OCI-LY1 (cell line): ENCODE measurements at regions not wholly inside any gene's neighbourhood (a gene's known extent, or its start where the extent isn't known, plus 50 kb on each side); places are given as distances from the start of the nearest gene placed in this dataset.

Experiments
- H2AFZ ChIP-seq: fragments of 200-600 bp; sonication (generic), shearing (Covaris generic); 2 replicates; pipeline ENCODE4 v1.6.0; 2014; ENCODE audit warnings: antibody characterized with exemption, mild to moderate bottlenecking, low read length
- H3F3A ChIP-seq: fragments of 200-600 bp; sonication (generic), shearing (Covaris generic); 2 replicates; pipeline ENCODE4 v1.6.0; 2014; ENCODE audit warnings: mild to moderate bottlenecking, antibody characterized with exemption, low read length, moderate library complexity; ENCODE audit not compliant: insufficient read depth
- H3K27ac ChIP-seq: fragments of 200-600 bp; sonication (generic); 2 replicates; pipeline ENCODE4 v1.5.1; 2014; ENCODE audit warnings: low read length, mixed run types, mild to moderate bottlenecking, low read depth; ENCODE audit not compliant: poor library complexity, severe bottlenecking
- H3K27me3 ChIP-seq: fragments of 200-600 bp; sonication (generic); 2 replicates; pipeline ENCODE4 v1.6.0; 2014; ENCODE audit warnings: antibody characterized with exemption, mild to moderate bottlenecking, low read length, moderate library complexity; ENCODE audit not compliant: insufficient read depth
- H3K36me3 ChIP-seq: fragments of 200-600 bp; sonication (generic); 2 replicates; pipeline ENCODE4 v1.6.1; 2014; ENCODE audit warnings: mild to moderate bottlenecking, antibody characterized with exemption, low read length, moderate library complexity, mixed read lengths; ENCODE audit not compliant: insufficient read depth
- H3K4me1 ChIP-seq: fragments of 200-600 bp; sonication (generic); 2 replicates; pipeline ENCODE4 v1.5.1; 2014; ENCODE audit warnings: mild to moderate bottlenecking, low read length, moderate library complexity; ENCODE audit not compliant: insufficient read depth, severe bottlenecking
- H3K4me2 ChIP-seq: fragments of 200-600 bp; sonication (generic), shearing (Covaris generic); 2 replicates; pipeline ENCODE4 v1.6.1; 2014; ENCODE audit warnings: low read length
- H3K4me3 ChIP-seq: fragments of 200-600 bp; sonication (generic); 2 replicates; pipeline ENCODE4 v1.5.1; 2014; ENCODE audit warnings: low read length, low read depth, mild to moderate bottlenecking, mixed read lengths; ENCODE audit not compliant: poor library complexity, severe bottlenecking
- H3K79me2 ChIP-seq: fragments of 200-600 bp; shearing (Covaris generic); 2 replicates; pipeline ENCODE4 v1.6.1; 2016; ENCODE audit warnings: mixed run types, low read length, mixed read lengths; ENCODE audit not compliant: insufficient read depth
- H3K9ac ChIP-seq: fragments of 200-600 bp; sonication (generic), shearing (Covaris generic); 2 replicates; pipeline ENCODE4 v1.6.1; 2014; ENCODE audit warnings: mild to moderate bottlenecking, low read length, mixed read lengths
- H3K9me2 ChIP-seq: fragments of 200-600 bp; sonication (generic), shearing (Covaris generic); 2 replicates; pipeline ENCODE4 v1.6.1; 2014; ENCODE audit warnings: low read depth, mild to moderate bottlenecking, low read length, mixed read lengths
- H3K9me3 ChIP-seq: fragments of 200-600 bp; shearing (Covaris generic); 2 replicates; pipeline ENCODE4 v1.6.1; 2014; ENCODE audit warnings: low read length, mixed read lengths
- H4K20me1 ChIP-seq: fragments of 200-600 bp; sonication (generic), shearing (Covaris generic); 2 replicates; pipeline ENCODE4 v1.6.0; 2016; ENCODE audit warnings: mild to moderate bottlenecking, low read length; ENCODE audit not compliant: insufficient read depth
- EZH2 ChIP-seq: fragments of 200-600 bp; sonication (generic), shearing (Covaris generic); IDR thresholded peaks from 2 replicates; pipeline ENCODE4 v1.8.0; 2017; ENCODE audit warnings: borderline replicate concordance, mixed run types, mild to moderate bottlenecking, antibody characterized with exemption, low read length, moderate library complexity, mixed read lengths
- TF ChIP-seq, protein P1 (sequence below): fragments of 200-600 bp; sonication (generic), shearing (Covaris generic); IDR thresholded peaks from 2 replicates; pipeline ENCODE4 v1.5.1; 2017; ENCODE audit warnings: mild to moderate bottlenecking, antibody characterized with exemption, low read length, moderate library complexity, mixed read lengths

DNA sequence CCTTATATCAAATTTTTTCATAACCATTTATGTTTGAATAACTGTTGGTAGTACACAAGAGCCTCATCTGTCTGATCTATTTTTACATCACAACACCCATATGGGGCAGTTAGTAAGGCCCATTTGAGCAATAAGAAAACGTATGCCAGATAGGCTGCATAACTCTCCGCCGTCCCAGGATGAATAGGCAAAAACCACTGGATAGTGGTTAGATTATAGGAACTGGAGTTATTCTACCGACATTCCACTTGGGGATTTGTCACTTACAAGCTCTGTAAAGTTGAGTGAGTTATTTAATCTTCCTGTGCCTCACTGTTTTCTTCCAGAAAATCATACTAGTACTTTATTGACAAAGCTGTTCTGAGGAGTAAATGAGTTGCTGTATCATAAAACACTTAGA is 881.9 kb downstream of the QKI start:
- H4K20me1 ChIP-seq: no peaks in the 10 kb centered on the region
- no peaks in the 10 kb centered on the region for H3K27me3 ChIP-seq
- H2AFZ ChIP-seq: no peak overlapping the region
- no peaks in the 10 kb centered on the region for H3K4me1 ChIP-seq
- H3K9me2 ChIP-seq: no peaks in the 10 kb centered on the region
- H3K4me3 ChIP-seq: no peak overlapping the region
- H3K79me2 ChIP-seq: no peaks in the 10 kb centered on the region
- no peak overlapping the region for H3K4me2 ChIP-seq
- H3K9ac ChIP-seq: no peak overlapping the region
- no peak overlapping the region for H3K27ac ChIP-seq
- TF ChIP-seq, protein P1, sequence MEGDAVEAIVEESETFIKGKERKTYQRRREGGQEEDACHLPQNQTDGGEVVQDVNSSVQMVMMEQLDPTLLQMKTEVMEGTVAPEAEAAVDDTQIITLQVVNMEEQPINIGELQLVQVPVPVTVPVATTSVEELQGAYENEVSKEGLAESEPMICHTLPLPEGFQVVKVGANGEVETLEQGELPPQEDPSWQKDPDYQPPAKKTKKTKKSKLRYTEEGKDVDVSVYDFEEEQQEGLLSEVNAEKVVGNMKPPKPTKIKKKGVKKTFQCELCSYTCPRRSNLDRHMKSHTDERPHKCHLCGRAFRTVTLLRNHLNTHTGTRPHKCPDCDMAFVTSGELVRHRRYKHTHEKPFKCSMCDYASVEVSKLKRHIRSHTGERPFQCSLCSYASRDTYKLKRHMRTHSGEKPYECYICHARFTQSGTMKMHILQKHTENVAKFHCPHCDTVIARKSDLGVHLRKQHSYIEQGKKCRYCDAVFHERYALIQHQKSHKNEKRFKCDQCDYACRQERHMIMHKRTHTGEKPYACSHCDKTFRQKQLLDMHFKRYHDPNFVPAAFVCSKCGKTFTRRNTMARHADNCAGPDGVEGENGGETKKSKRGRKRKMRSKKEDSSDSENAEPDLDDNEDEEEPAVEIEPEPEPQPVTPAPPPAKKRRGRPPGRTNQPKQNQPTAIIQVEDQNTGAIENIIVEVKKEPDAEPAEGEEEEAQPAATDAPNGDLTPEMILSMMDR: no peak
- no peak for TF ChIP-seq EZH2
- no peaks in the 10 kb centered on the region for H3K36me3 ChIP-seq
- H3K9me3 ChIP-seq: no peaks in the 10 kb centered on the region
- no peaks in the 10 kb centered on the region for H3F3A ChIP-seq

DNA sequence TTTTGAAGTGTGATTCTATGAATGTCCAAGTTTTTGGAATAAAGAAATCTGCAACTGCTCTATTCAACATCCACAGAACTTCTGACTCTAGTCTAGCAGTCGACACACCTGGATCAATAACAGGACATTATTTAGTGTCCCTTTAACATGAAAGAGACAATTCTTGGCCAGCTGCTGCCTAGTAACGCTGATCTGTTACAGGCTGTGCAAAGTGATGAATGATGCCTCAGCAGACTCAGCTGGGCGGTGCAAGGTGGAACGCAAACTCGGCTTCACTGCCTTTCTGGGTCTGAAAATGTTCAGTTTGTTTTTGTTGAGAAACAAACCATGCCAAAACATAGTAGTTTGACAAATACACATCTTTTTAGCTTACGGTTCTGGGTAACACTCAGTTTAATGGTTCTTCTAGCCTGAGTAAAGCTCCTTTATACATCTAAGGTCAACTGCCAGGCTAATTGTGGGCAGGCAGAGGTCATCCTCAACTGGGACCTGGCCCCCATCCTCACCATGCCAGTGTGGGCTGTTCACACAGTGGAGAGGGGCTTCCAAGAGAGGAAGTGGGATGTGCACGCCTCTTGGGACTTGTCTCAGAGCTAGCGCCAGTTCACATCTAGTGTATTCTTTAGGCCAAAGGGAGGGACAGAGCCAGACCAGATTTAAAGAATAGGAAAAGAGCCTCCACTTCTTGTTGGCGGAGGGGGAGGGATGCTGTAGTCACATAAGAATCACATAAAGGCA is 879.7 kb downstream of the QKI start:
- H3K4me1 ChIP-seq: no peaks in the 10 kb centered on the region
- no peaks in the 10 kb centered on the region for H3K9me2 ChIP-seq
- H2AFZ ChIP-seq: no peak overlapping the region
- H3K9ac ChIP-seq: no peak overlapping the region
- no peaks in the 10 kb centered on the region for H3K36me3 ChIP-seq
- no peaks in the 10 kb centered on the region for H3F3A ChIP-seq
- H3K27me3 ChIP-seq: no peaks in the 10 kb centered on the region
- no peaks in the 10 kb centered on the region for H3K9me3 ChIP-seq
- no peak for TF ChIP-seq EZH2
- H4K20me1 ChIP-seq: no peaks in the 10 kb centered on the region
- no peaks in the 10 kb centered on the region for H3K79me2 ChIP-seq
- no peak overlapping the region for H3K27ac ChIP-seq
- no peak overlapping the region for H3K4me2 ChIP-seq
- H3K4me3 ChIP-seq: no peak overlapping the region

DNA sequence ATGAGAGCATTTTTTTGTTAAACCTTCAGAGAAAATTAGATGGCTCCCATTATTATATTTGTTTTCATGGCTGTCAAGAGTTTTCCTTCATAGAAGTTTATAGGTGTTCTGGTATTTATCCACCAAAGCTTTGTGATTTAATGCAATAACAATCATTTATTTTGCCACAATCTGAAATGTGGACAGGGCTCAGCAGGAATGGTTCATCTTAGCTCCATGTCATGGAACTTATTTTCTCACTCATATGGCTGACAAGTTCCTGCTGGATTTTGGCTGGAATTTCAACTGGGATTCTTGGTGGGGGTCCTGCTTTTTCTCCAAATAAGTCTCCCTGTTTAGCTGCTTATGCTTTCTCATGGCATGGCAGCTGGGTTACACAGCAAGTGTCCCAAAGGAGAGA is 876.7 kb downstream of the QKI start:
- Histone ChIP-seq H3K36me3 (no peaks in the 10 kb centered on the region), H3K9me3 (no peaks in the 10 kb centered on the region), H3K4me3 (no peak overlapping the region), H3K27ac (no peak overlapping the region), H3F3A (no peaks in the 10 kb centered on the region), H4K20me1 (no peaks in the 10 kb centered on the region), H3K4me2 (no peak overlapping the region), H3K9ac (no peak overlapping the region), H3K27me3 (no peaks in the 10 kb centered on the region), H3K79me2 (no peaks in the 10 kb centered on the region), H3K9me2 (no peaks in the 10 kb centered on the region), H3K4me1 (no peaks in the 10 kb centered on the region), H2AFZ (no peak overlapping the region)
- no peak for TF ChIP-seq EZH2
- TF ChIP-seq, protein P1: no peak

DNA sequence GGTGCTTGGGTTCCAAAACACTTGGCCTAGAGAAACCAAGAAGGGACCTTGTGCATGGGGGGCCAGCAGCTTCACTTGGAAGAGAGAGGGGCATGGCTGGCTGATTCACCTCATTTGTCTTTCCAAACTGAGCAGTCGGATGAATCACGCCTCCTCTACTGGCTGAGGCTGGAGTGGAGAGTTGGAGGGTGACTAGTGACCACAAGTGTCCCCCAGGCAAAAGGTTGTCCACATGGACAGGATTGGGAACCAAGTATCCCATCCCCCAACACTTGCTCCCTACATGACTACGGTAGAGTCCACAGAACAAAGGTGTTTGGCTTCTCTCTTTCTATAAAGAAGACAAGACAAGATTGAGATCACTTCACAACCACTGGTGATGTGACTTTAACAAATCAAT is 875.6 kb downstream of the QKI start:
- Histone ChIP-seq H3K4me1 (no peaks in the 10 kb centered on the region), H3K79me2 (no peaks in the 10 kb centered on the region), H4K20me1 (no peaks in the 10 kb centered on the region), H3K36me3 (no peaks in the 10 kb centered on the region), H3K9ac (no peak overlapping the region), H3K9me2 (no peaks in the 10 kb centered on the region), H3K27ac (no peak overlapping the region), H3K27me3 (no peaks in the 10 kb centered on the region), H3K4me2 (no peak overlapping the region), H2AFZ (no peak overlapping the region), H3K4me3 (no peak overlapping the region), H3K9me3 (no peaks in the 10 kb centered on the region), H3F3A (no peaks in the 10 kb centered on the region)
- no peak for TF ChIP-seq EZH2
- TF ChIP-seq, protein P1: no peak
